Fibroblast of pulmonary artery (primary cell): ENCODE measurements at regions not wholly inside any gene's neighbourhood (a gene's known extent, or its start where the extent isn't known, plus 50 kb on each side); places are given as distances from the start of the nearest gene placed in this dataset.

Experiments used
- DNase-seq: peaks from one replicate; pipeline ENCODE4 v3.0.0-alpha.2; 2010; ENCODE audit warnings: low read depth
- H3K4me3 ChIP-seq: replicated peaks from 2 replicates; pipeline ENCODE4 v1.5.1; 2011; ENCODE audit warnings: low read depth, mild to moderate bottlenecking, control low read depth, low read length, moderate library complexity
- CTCF ChIP-seq: IDR thresholded peaks from 2 replicates; pipeline ENCODE4 v1.5.1; 2011; ENCODE audit warnings: mild to moderate bottlenecking, control low read depth, low read length, inconsistent platforms; ENCODE audit errors: missing control alignments

GRCh38 chr2:134776836-134777235, 58.0 kb upstream of the TMEM163 start:
- DNase-seq, result no peak
- no peak for TF ChIP-seq CTCF
- H3K4me3 ChIP-seq, result no peak overlapping the region

GRCh38 chr2:134777593-134777992, 58.8 kb upstream of the TMEM163 start:
- H3K4me3 ChIP-seq, result no peak overlapping the region
- no peak for DNase-seq
- TF ChIP-seq CTCF, result no peak

DNA sequence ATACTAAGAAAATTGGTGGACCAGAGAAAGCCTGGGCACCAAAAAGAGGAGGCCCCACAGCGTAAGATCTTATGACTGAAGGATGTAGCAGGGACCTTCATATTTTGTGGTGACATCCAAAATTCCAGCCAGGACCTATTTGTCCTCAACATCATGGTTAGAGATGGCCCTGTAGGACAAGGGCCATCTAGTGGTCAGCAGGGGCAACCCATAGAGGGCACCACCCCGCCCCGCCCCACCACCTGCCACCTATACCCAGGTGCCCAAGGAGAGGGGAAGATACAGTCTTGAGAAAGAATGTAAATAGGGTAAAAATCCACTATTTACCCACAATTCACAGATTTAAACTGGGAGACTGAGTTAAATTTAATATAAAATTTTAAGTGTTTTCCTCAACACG, 59.6 kb upstream of the TMEM163 start:
- no peak for DNase-seq
- peak; percentile 11 for TF ChIP-seq CTCF
- no peak overlapping the region for H3K4me3 ChIP-seq

- no peak for TF ChIP-seq CTCF
- DNase-seq, result no peak
These were observed 57.4 kb upstream of the ACMSD start for GRCh38 chr2:134780972-134781371.

GRCh38 chr2:134782107-134782506, 56.3 kb upstream of the ACMSD start:
- DNase-seq, result no peak
- no peak overlapping the region for H3K4me3 ChIP-seq
- TF ChIP-seq CTCF, result no peak

More at GRCh38 chr2:134780972-134781371, 57.4 kb upstream of the ACMSD start:
- H3K4me3 ChIP-seq, result no peak overlapping the region

- DNase-seq, result peak; percentile 23
- TF ChIP-seq CTCF, result peak; percentile 3
- H3K4me3 ChIP-seq, result no peak overlapping the region
These were observed 55.6 kb upstream of the ACMSD start for GRCh38 chr2:134782792-134783191.

GRCh38 chr2:134783912-134784311, 54.5 kb upstream of the ACMSD start:
- DNase-seq, result no peak
- no peak for TF ChIP-seq CTCF
- H3K4me3 ChIP-seq, result no peak overlapping the region
